ENCODE measurements at regions not wholly inside any gene's neighbourhood (a gene's known extent, or its start where the extent isn't known, plus 50 kb on each side); places are given as distances from the start of the nearest gene placed in this dataset.

DNA sequence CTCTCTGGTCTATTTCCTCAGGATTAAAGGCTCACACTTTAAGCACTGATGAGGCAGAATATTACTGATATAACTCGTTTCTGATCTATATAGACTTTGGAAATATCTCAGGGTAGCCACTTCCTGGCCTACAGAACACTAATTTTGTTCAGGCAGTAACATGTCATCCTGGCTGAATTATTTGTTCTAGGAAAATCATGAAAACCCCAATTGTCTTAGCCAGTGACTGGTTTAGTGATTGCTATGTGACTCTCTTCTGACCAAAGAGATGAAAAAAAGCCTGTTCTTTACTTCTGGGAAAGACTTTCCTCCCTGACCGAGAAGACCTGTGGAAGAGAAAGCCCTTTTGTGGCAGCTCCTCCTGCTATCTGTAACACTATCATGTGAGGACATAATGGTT, 453.7 kb downstream of the SETD4 start:
- POLR2A ChIA-PET = no interaction called here
- CTCF ChIA-PET = no interaction called here
- 0 out of 2 replicates have a peak overlapping the region, but pooled peaks have one; percentile 4 for H2AFZ ChIP-seq (ENCODE audit: low read depth)

GRCh38 chr21:35606146-35606545, 454.2 kb downstream of the SETD4 start:
- peak overlapping the region in 1 of 2 experiments; percentile 34; a peak in 2 of 4 replicates for H3K27ac ChIP-seq (ENCODE audit: low read depth in 2 of 2, low read length in 1 of 2)
- POLR2A ChIA-PET = no interaction called here
- H3K79me2 ChIP-seq (ENCODE audit: insufficient read depth) = no peaks in the 10 kb centered on the region
- 58% methylated on average over 6 of the region's 6 CpGs for WGBS (ENCODE audit: low lambda C conversion rate)
- CTCF ChIA-PET = no interaction called here
- no peaks in the 10 kb centered on the region for H3K27me3 ChIP-seq (ENCODE audit: insufficient read depth)
- peaks cover 15% of the 10 kb centered on the region for H3F3A ChIP-seq (replicated peaks; ENCODE audit: insufficient read depth)
- H3K9ac ChIP-seq = no peak overlapping the region
- no peak overlapping the region for H3K4me3 ChIP-seq (ENCODE audit: low read depth in 2 of 2, low read length in 1 of 2)
- TF ChIP-seq, protein P1, sequence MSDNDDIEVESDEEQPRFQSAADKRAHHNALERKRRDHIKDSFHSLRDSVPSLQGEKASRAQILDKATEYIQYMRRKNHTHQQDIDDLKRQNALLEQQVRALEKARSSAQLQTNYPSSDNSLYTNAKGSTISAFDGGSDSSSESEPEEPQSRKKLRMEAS (IDR thresholded peaks at IDR 0.05; ENCODE audit: low read depth) = no peak
- TF ChIP-seq, protein P2, sequence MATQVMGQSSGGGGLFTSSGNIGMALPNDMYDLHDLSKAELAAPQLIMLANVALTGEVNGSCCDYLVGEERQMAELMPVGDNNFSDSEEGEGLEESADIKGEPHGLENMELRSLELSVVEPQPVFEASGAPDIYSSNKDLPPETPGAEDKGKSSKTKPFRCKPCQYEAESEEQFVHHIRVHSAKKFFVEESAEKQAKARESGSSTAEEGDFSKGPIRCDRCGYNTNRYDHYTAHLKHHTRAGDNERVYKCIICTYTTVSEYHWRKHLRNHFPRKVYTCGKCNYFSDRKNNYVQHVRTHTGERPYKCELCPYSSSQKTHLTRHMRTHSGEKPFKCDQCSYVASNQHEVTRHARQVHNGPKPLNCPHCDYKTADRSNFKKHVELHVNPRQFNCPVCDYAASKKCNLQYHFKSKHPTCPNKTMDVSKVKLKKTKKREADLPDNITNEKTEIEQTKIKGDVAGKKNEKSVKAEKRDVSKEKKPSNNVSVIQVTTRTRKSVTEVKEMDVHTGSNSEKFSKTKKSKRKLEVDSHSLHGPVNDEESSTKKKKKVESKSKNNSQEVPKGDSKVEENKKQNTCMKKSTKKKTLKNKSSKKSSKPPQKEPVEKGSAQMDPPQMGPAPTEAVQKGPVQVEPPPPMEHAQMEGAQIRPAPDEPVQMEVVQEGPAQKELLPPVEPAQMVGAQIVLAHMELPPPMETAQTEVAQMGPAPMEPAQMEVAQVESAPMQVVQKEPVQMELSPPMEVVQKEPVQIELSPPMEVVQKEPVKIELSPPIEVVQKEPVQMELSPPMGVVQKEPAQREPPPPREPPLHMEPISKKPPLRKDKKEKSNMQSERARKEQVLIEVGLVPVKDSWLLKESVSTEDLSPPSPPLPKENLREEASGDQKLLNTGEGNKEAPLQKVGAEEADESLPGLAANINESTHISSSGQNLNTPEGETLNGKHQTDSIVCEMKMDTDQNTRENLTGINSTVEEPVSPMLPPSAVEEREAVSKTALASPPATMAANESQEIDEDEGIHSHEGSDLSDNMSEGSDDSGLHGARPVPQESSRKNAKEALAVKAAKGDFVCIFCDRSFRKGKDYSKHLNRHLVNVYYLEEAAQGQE (IDR thresholded peaks at IDR 0.05; ENCODE audit: low read depth, low read length) = no peak
- TF ChIP-seq NRF1 (IDR thresholded peaks at IDR 0.05; ENCODE audit: low read depth, low read length) (no peak), SIN3A (IDR thresholded peaks at IDR 0.05; ENCODE audit: borderline replicate concordance, low read depth, low read length) (no peak), FOXJ3 (CRISPR knock-in tag; IDR thresholded peaks at IDR 0.05) (no peak), TEAD4 (IDR thresholded peaks at IDR 0.05; ENCODE audit: borderline replicate concordance, insufficient read depth) (no peak)
- no peaks in the 10 kb centered on the region for H3K9me3 ChIP-seq
- H3K4me2 ChIP-seq = no peak overlapping the region
- H3K36me3 ChIP-seq (replicated peaks in 1 of 2; ENCODE audit: control insufficient read depth in 1 of 2, insufficient read depth in 2 of 2, low read length in 1 of 2) = no peaks in the 10 kb centered on the region
- H3K9me2 ChIP-seq = no peaks in the 10 kb centered on the region
- H2AFZ ChIP-seq (ENCODE audit: low read depth) = 0 out of 2 replicates have a peak overlapping the region, but pooled peaks have one; percentile 4
- H3K4me1 ChIP-seq (ENCODE audit: control insufficient read depth in 1 of 2, insufficient read depth in 2 of 2, low read depth in 1 of 2, low read length in 1 of 2) = no peaks in the 10 kb centered on the region; a peak in 1 of 4 replicates
- no peak for DNase-seq
- no peaks in the 10 kb centered on the region for H4K20me1 ChIP-seq (ENCODE audit: insufficient read depth)

More for the DNA sequence above, 453.7 kb downstream of the SETD4 start:
- Histone ChIP-seq H3F3A (replicated peaks; ENCODE audit: insufficient read depth) (peaks cover 15% of the 10 kb centered on the region), H3K4me3 (ENCODE audit: low read depth in 2 of 2, low read length in 1 of 2) (no peak overlapping the region), H4K20me1 (ENCODE audit: insufficient read depth) (no peaks in the 10 kb centered on the region), H3K4me1 (ENCODE audit: control insufficient read depth in 1 of 2, insufficient read depth in 2 of 2, low read depth in 1 of 2, low read length in 1 of 2) (no peaks in the 10 kb centered on the region; a peak in 1 of 4 replicates), H3K9me2 (no peaks in the 10 kb centered on the region), H3K27me3 (ENCODE audit: insufficient read depth) (no peaks in the 10 kb centered on the region), H3K36me3 (replicated peaks in 1 of 2; ENCODE audit: control insufficient read depth in 1 of 2, insufficient read depth in 2 of 2, low read length in 1 of 2) (no peaks in the 10 kb centered on the region), H3K9ac (no peak overlapping the region), H3K79me2 (ENCODE audit: insufficient read depth) (no peaks in the 10 kb centered on the region), H3K4me2 (no peak overlapping the region), H3K27ac (ENCODE audit: low read depth in 2 of 2, low read length in 1 of 2) (peak overlapping the region in 1 of 2 experiments; percentile 34; a peak in 2 of 4 replicates), H3K9me3 (no peaks in the 10 kb centered on the region)
- DNase-seq = no peak
- 18% methylated on average over 2 of the region's 2 CpGs for WGBS (ENCODE audit: low lambda C conversion rate)
- TF ChIP-seq, protein P3, sequence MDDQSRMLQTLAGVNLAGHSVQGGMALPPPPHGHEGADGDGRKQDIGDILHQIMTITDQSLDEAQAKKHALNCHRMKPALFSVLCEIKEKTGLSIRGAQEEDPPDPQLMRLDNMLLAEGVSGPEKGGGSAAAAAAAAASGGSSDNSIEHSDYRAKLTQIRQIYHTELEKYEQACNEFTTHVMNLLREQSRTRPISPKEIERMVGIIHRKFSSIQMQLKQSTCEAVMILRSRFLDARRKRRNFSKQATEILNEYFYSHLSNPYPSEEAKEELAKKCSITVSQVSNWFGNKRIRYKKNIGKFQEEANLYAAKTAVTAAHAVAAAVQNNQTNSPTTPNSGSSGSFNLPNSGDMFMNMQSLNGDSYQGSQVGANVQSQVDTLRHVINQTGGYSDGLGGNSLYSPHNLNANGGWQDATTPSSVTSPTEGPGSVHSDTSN (IDR thresholded peaks at IDR 0.05) = peak; percentile 16; the same call in 1 of the 2 replicates
- TF ChIP-seq MEF2A (IDR thresholded peaks at IDR 0.05; ENCODE audit: borderline replicate concordance, low read depth) = no peak

All from SK-N-SH (cell line).